H9 (cell line): ENCODE measurements at regions not wholly inside any gene's neighbourhood (a gene's known extent, or its start where the extent isn't known, plus 50 kb on each side); places are given as distances from the start of the nearest gene placed in this dataset.

Experiments
- DNase-seq: peaks from one replicate; pipeline ENCODE4 v3.0.0-alpha.2; 2017
- H2AFZ ChIP-seq: one replicate; pipeline ENCODE4 v1.6.1; 2013; ENCODE audit warnings: mild to moderate bottlenecking, low read length, control low read depth, moderate library complexity
- H2AK5ac ChIP-seq: 2 replicates; pipeline ENCODE4 v1.6.1; 2013; ENCODE audit warnings: low read length, control low read depth, mixed read lengths; ENCODE audit not compliant: insufficient read length
- H2BK120ac ChIP-seq: one replicate; pipeline ENCODE4 v1.6.1; 2013; ENCODE audit warnings: low read depth, mild to moderate bottlenecking, low read length, control low read depth, inconsistent platforms; ENCODE audit not compliant: poor library complexity, severe bottlenecking
- H2BK12ac ChIP-seq: 2 replicates; pipeline ENCODE4 v1.6.1; 2013; ENCODE audit warnings: low read length, control low read depth, mixed read lengths, low read depth; ENCODE audit not compliant: insufficient read length
- H2BK15ac ChIP-seq: 2 replicates; pipeline ENCODE4 v1.6.1; 2013; ENCODE audit warnings: low read depth, low read length, control low read depth
- H2BK20ac ChIP-seq: one replicate; pipeline ENCODE4 v1.6.1; 2013; ENCODE audit warnings: low read depth, mild to moderate bottlenecking, low read length, control low read depth, inconsistent platforms; ENCODE audit not compliant: poor library complexity, severe bottlenecking
- H2BK5ac ChIP-seq: 2 replicates; pipeline ENCODE4 v1.6.1; 2013; ENCODE audit warnings: low read length, control low read depth, mixed read lengths; ENCODE audit not compliant: insufficient read length
- H3K14ac ChIP-seq: 2 replicates; pipeline ENCODE4 v1.6.1; 2013; ENCODE audit warnings: low read length, control low read depth; ENCODE audit not compliant: insufficient read depth
- H3K18ac ChIP-seq: 2 replicates; pipeline ENCODE4 v1.6.1; 2013; ENCODE audit warnings: low read depth, mild to moderate bottlenecking, mixed read lengths, low read length, control low read depth; ENCODE audit not compliant: insufficient read length
- H3K23ac ChIP-seq: 2 replicates; pipeline ENCODE4 v1.6.1; 2013; ENCODE audit warnings: low read length, control low read depth, mixed read lengths, low read depth; ENCODE audit not compliant: insufficient read length
- H3K23me2 ChIP-seq: 2 replicates; pipeline ENCODE4 v1.6.1; 2013; ENCODE audit warnings: low read depth, mild to moderate bottlenecking, mixed read lengths, low read length, control low read depth; ENCODE audit not compliant: insufficient read length, poor library complexity, severe bottlenecking
- H3K27ac ChIP-seq: 2 replicates; pipeline ENCODE4 v1.5.1; 2013; ENCODE audit warnings: low read length, control low read depth, mixed read lengths, low read depth; ENCODE audit not compliant: insufficient read length
- H3K27me3 ChIP-seq: 2 replicates; pipeline ENCODE4 v1.6.1; 2013; ENCODE audit warnings: low read length, control low read depth, inconsistent platforms; ENCODE audit not compliant: insufficient read depth
- H3K4ac ChIP-seq: 2 replicates; pipeline ENCODE4 v1.6.1; 2013; ENCODE audit warnings: low read depth, mild to moderate bottlenecking, control low read depth, inconsistent platforms, low read length, moderate library complexity
- H3K4me1 ChIP-seq: 2 replicates; pipeline ENCODE4 v1.6.1; 2013; ENCODE audit warnings: low read length, control low read depth, inconsistent platforms; ENCODE audit not compliant: insufficient read depth
- H3K4me2 ChIP-seq: 2 replicates; pipeline ENCODE4 v1.6.1; 2013; ENCODE audit warnings: low read length, control low read depth, mixed read lengths; ENCODE audit not compliant: insufficient read length, insufficient read depth
- H3K56ac ChIP-seq: 2 replicates; pipeline ENCODE4 v1.6.1; 2013; ENCODE audit warnings: low read depth, mild to moderate bottlenecking, mixed read lengths, low read length, control low read depth; ENCODE audit not compliant: insufficient read length
- H3K79me1 ChIP-seq: 2 replicates; pipeline ENCODE4 v1.6.1; 2013; ENCODE audit warnings: low read depth, mild to moderate bottlenecking, moderate library complexity, low read length, control low read depth, inconsistent platforms; ENCODE audit not compliant: insufficient read depth, poor library complexity, severe bottlenecking
- H3K79me2 ChIP-seq: 2 replicates; pipeline ENCODE4 v1.6.1; 2013; ENCODE audit warnings: low read length, control low read depth, inconsistent platforms; ENCODE audit not compliant: insufficient read depth
- H3K9ac ChIP-seq: 2 replicates; pipeline ENCODE4 v1.6.1; 2013; ENCODE audit warnings: low read length, control low read depth, mixed read lengths; ENCODE audit not compliant: insufficient read length; ENCODE audit errors: extremely low read depth
- H3K9me3 ChIP-seq: one replicate; pipeline ENCODE4 v1.6.1; 2013; ENCODE audit warnings: low read depth, low read length, inconsistent platforms; ENCODE audit not compliant: control insufficient read depth
- H3T11ph ChIP-seq: one replicate; pipeline ENCODE4 v1.6.1; 2013; ENCODE audit warnings: mild to moderate bottlenecking, low read length, control low read depth, inconsistent platforms
- H4K20me1 ChIP-seq: one replicate; pipeline ENCODE4 v1.6.1; 2013; ENCODE audit not compliant: control insufficient read depth, insufficient read length, insufficient read depth
- H4K5ac ChIP-seq: 2 replicates; pipeline ENCODE4 v1.6.1; 2013; ENCODE audit warnings: low read depth, mild to moderate bottlenecking, mixed read lengths, low read length, control low read depth; ENCODE audit not compliant: insufficient read length
- H4K8ac ChIP-seq: replicated peaks from 2 replicates; pipeline ENCODE4 v1.6.1; 2013; ENCODE audit warnings: low read length, control low read depth, mixed read lengths, low read depth; ENCODE audit not compliant: insufficient read length
- H4K91ac ChIP-seq: 2 replicates; pipeline ENCODE4 v1.6.1; 2013; ENCODE audit warnings: low read depth, mild to moderate bottlenecking, moderate library complexity, mixed read lengths, low read length, control low read depth; ENCODE audit not compliant: insufficient read length
- H3K27ac Mint-ChIP-seq, 3 experiments: 2 replicates in 2 of 3; 3 replicates in 1 of 3; pipeline ENCODE4 v1.8.0; 2020 to 2021; ENCODE audit warnings: mixed read lengths in 3 of 3, mild to moderate bottlenecking in 1 of 3, moderate library complexity in 1 of 3
- H3K27me3 Mint-ChIP-seq: 2 replicates; pipeline ENCODE4 v1.8.0; 2021; ENCODE audit warnings: low read depth, mild to moderate bottlenecking, moderate library complexity, mixed read lengths
- H3K36me3 Mint-ChIP-seq, 3 experiments: 2 replicates in 2 of 3; 3 replicates in 1 of 3; pipeline ENCODE4 v1.8.0; 2020 to 2021; ENCODE audit warnings: low read depth in 3 of 3, mixed read lengths in 3 of 3; ENCODE audit not compliant: insufficient read depth in 1 of 3
- H3K4me1 Mint-ChIP-seq, 2 experiments: 2 replicates each; pipeline ENCODE4 v1.8.0; 2020; ENCODE audit warnings: mixed read lengths in 2 of 2
- H3K4me3 Mint-ChIP-seq, 2 experiments: 2 replicates in 1 of 2; 3 replicates in 1 of 2; pipeline ENCODE4 v1.8.0; 2020 to 2021; ENCODE audit warnings: mild to moderate bottlenecking in 2 of 2, mixed read lengths in 2 of 2, moderate library complexity in 1 of 2
- H3K9me3 Mint-ChIP-seq, 2 experiments: 2 replicates in 1 of 2; 3 replicates in 1 of 2; pipeline ENCODE4 v1.8.0; 2020; ENCODE audit warnings: mild to moderate bottlenecking in 2 of 2, mixed read lengths in 2 of 2, moderate library complexity in 1 of 2
- WGBS: extraction: QIAGEN DNeasy Blood & Tissue Kit; methylation state at CpG from one replicate; pipeline ENCODE4 v1.1.7; 2013; ENCODE audit warnings: missing lambda C conversion rate, low lambda C conversion rate, mixed read lengths; ENCODE audit not compliant: insufficient read length; ENCODE audit errors: extremely low coverage; 5-methylcytosine and 5-hydroxymethylcytosine counted together
- TF ChIP-seq, protein P1 (sequence below): fragments of 200-600 bp; sonication (generic); conservative IDR thresholded peaks from 3 replicates; pipeline ENCODE4 v1.8.0; 2021; ENCODE audit warnings: antibody characterized with exemption, mild to moderate bottlenecking

DNA sequence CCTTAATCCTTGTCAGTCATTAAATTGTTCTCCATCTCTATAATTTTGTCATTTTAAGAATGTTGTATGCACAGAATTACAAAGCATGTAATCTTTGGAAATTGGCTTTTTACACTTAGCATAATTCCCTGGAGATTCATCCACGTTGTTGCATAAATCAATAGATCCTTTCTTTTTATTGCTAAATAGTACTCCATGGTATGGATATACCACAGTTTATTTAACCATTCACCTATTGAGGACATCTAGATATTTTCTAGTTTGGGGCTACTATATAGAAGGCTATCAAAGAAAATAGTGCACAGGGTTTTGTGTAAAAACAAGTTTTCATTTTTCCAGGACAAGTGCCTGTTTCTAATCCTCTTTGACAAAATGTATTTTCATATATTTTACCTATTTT is 523.6 kb upstream of the KLF12 start:
- no CpG with 5 or more reads among the region's 1 CpG for WGBS
- no peaks in the 10 kb centered on the region for H3K27me3 Mint-ChIP-seq
- TF ChIP-seq, protein P1, sequence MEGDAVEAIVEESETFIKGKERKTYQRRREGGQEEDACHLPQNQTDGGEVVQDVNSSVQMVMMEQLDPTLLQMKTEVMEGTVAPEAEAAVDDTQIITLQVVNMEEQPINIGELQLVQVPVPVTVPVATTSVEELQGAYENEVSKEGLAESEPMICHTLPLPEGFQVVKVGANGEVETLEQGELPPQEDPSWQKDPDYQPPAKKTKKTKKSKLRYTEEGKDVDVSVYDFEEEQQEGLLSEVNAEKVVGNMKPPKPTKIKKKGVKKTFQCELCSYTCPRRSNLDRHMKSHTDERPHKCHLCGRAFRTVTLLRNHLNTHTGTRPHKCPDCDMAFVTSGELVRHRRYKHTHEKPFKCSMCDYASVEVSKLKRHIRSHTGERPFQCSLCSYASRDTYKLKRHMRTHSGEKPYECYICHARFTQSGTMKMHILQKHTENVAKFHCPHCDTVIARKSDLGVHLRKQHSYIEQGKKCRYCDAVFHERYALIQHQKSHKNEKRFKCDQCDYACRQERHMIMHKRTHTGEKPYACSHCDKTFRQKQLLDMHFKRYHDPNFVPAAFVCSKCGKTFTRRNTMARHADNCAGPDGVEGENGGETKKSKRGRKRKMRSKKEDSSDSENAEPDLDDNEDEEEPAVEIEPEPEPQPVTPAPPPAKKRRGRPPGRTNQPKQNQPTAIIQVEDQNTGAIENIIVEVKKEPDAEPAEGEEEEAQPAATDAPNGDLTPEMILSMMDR: no peak

More for the DNA sequence above, 523.6 kb upstream of the KLF12 start:
- no peak overlapping the region for H3T11ph ChIP-seq
- no peaks in the 10 kb centered on the region for H3K23me2 ChIP-seq
- no peak overlapping the region for H2AFZ ChIP-seq
- Mint-ChIP-seq H3K4me1 (peaks cover 2% of the 10 kb centered on the region in 2 experiments; a peak in 3 of 4 replicates), H3K4me3 (no peak overlapping the region), H3K27ac (no peak overlapping the region), H3K36me3 (no peaks in the 10 kb centered on the region), H3K9me3 (no peaks in the 10 kb centered on the region; a peak in 1 of 5 replicates)
- no peaks in the 10 kb centered on the region for H3K27me3 ChIP-seq
- no peak overlapping the region for H2BK5ac ChIP-seq
- H3K27ac ChIP-seq: no peak overlapping the region
- H4K5ac ChIP-seq: no peak overlapping the region
- H4K91ac ChIP-seq: no peak overlapping the region
- no peak overlapping the region for H3K9ac ChIP-seq
- H3K18ac ChIP-seq: no peak overlapping the region
- no peak overlapping the region for H2AK5ac ChIP-seq
- H4K20me1 ChIP-seq: no peaks in the 10 kb centered on the region
- H3K4ac ChIP-seq: no peak overlapping the region
- no peak overlapping the region for H3K4me2 ChIP-seq
- no peak overlapping the region for H3K56ac ChIP-seq
- no peak overlapping the region for H2BK20ac ChIP-seq
- H4K8ac ChIP-seq: no peak overlapping the region
- H3K79me1 ChIP-seq: no peaks in the 10 kb centered on the region
- H3K79me2 ChIP-seq: no peaks in the 10 kb centered on the region
- H3K4me1 ChIP-seq: no peaks in the 10 kb centered on the region
- DNase-seq: no peak
- H3K9me3 ChIP-seq: no peaks in the 10 kb centered on the region
- no peak overlapping the region for H2BK15ac ChIP-seq
- H2BK120ac ChIP-seq: no peak overlapping the region
- H2BK12ac ChIP-seq: no peak overlapping the region
- H3K14ac ChIP-seq: no peak overlapping the region
- H3K23ac ChIP-seq: no peak overlapping the region
